ENCODE measurements at regions not wholly inside any gene's neighbourhood (a gene's known extent, or its start where the extent isn't known, plus 50 kb on each side); places are given as distances from the start of the nearest gene placed in this dataset.

DNA sequence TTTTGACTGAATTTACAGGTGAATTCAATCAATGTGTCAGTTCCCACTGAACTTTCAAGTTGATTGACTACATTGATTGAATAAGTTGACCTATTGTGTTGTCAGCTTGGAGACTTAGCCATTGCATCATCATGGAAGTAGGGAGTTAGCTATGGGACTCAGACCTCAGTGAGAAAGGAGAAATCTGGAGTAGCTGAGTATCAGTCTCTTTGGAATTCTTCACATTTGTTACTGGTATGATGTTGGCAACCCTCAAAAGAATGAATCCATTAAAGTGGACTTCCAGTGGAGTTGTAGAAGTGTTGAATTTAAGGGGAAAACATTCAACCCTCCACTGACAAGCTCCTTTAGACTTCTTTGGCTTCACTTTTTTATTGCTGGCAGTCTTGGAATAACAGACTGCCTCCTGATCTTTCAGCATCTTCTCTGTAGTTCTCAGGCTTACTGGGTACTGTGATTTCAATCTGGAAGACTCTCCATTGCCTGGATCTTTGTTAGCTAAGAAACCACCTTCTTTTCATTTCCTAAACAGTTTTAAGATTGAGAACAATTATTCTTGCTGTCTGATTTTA lies 160.3 kb upstream of the NRP1 start:
- Histone ChIP-seq H3K79me2 (ENCODE audit: insufficient read depth, low read length) (no peaks in the 10 kb centered on the region), H3K27ac (ENCODE audit: low read depth in 1 of 2, low read length in 2 of 2) (no peak overlapping the region), H4K20me1 (ENCODE audit: insufficient read depth, low read length) (no peaks in the 10 kb centered on the region), H3K27me3 (ENCODE audit: control insufficient read depth in 2 of 2, insufficient read depth in 2 of 2, low read length in 2 of 2) (no peaks in the 10 kb centered on the region), H3K4me1 (ENCODE audit: control insufficient read depth in 1 of 2, insufficient read depth in 2 of 2, low read length in 2 of 2) (no peaks in the 10 kb centered on the region), H3K9me3 (replicated peaks in 1 of 2; ENCODE audit: control insufficient read depth in 1 of 2, insufficient read depth in 1 of 2, low read length in 2 of 2) (no peaks in the 10 kb centered on the region), H3K36me3 (replicated peaks in 1 of 2; ENCODE audit: control insufficient read depth in 1 of 2, insufficient read depth in 2 of 2, low read length in 2 of 2) (no peaks in the 10 kb centered on the region), H3K4me3 (replicated peaks in 1 of 3; ENCODE audit: low read depth in 2 of 3, low read length in 3 of 3) (no peak overlapping the region), H3K4me2 (replicated peaks; ENCODE audit: extremely low read depth, low read length, poor library complexity, severe bottlenecking) (no peak overlapping the region), H3K9ac (ENCODE audit: insufficient read depth, low read length, poor library complexity, severe bottlenecking) (no peak overlapping the region), H2AFZ (ENCODE audit: insufficient read depth, low read depth, low read length, poor library complexity, severe bottlenecking) (no peak overlapping the region)
- Mint-ChIP-seq H3K9me3 (peaks cover 0 to 3% (median 0%) of the 10 kb centered on the region in 7 donors), H3K36me3 (no peaks in the 10 kb centered on the region), H3K27ac (no peak overlapping the region), H3K4me3 (no peak overlapping the region), H3K4me1 (no peaks in the 10 kb centered on the region), H3K27me3 (ENCODE audit: low read depth in 3 of 3) (peaks cover 4 to 23% (median 6%) of the 10 kb centered on the region in 3 donors)
- intact Hi-C loops (cut with micrococcal nuclease) = no loop called here
- DNase-seq = no peak
- TF ChIP-seq, protein P1, sequence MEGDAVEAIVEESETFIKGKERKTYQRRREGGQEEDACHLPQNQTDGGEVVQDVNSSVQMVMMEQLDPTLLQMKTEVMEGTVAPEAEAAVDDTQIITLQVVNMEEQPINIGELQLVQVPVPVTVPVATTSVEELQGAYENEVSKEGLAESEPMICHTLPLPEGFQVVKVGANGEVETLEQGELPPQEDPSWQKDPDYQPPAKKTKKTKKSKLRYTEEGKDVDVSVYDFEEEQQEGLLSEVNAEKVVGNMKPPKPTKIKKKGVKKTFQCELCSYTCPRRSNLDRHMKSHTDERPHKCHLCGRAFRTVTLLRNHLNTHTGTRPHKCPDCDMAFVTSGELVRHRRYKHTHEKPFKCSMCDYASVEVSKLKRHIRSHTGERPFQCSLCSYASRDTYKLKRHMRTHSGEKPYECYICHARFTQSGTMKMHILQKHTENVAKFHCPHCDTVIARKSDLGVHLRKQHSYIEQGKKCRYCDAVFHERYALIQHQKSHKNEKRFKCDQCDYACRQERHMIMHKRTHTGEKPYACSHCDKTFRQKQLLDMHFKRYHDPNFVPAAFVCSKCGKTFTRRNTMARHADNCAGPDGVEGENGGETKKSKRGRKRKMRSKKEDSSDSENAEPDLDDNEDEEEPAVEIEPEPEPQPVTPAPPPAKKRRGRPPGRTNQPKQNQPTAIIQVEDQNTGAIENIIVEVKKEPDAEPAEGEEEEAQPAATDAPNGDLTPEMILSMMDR (IDR thresholded peaks at IDR 0.05) = no peak

DNA sequence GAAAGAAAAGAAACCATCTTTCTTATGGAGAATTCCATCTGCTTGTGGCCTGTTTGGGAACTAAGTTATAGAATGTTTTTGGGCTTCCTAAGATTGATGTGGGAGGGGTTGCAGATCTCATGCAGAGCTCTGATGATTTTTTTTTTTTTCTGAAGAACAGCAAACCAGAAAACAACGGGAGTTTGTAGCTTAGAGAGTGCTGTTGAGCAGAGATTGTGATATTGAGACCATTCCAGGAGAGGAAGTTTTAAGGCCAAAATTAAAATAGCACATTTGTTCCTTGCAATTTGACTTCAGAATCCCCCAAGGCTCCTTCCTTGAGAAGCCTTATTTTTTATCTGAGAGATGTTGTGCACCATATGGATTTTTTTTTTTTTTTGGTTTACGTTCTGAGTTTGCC lies 159.5 kb upstream of the NRP1 start:
- no peaks in the 10 kb centered on the region for H3K79me2 ChIP-seq (ENCODE audit: insufficient read depth, low read length)
- no peaks in the 10 kb centered on the region for H3K4me1 ChIP-seq (ENCODE audit: control insufficient read depth in 1 of 2, insufficient read depth in 2 of 2, low read length in 2 of 2)
- no peak overlapping the region for H3K4me2 ChIP-seq (replicated peaks; ENCODE audit: extremely low read depth, low read length, poor library complexity, severe bottlenecking)
- intact Hi-C loops (cut with micrococcal nuclease) = no loop called here
- H3K9ac ChIP-seq (ENCODE audit: insufficient read depth, low read length, poor library complexity, severe bottlenecking) = no peak overlapping the region
- Mint-ChIP-seq H3K27ac (no peak overlapping the region), H3K36me3 (no peaks in the 10 kb centered on the region), H3K27me3 (ENCODE audit: low read depth in 3 of 3) (peaks cover 4 to 23% (median 9%) of the 10 kb centered on the region in 3 donors), H3K9me3 (peaks cover 0 to 5% (median 0%) of the 10 kb centered on the region in 7 donors), H3K4me1 (no peaks in the 10 kb centered on the region), H3K4me3 (no peak overlapping the region)
- no CpG with 5 or more reads among the region's 2 CpGs for WGBS (ENCODE audit: insufficient coverage)
- no peak overlapping the region for H3K4me3 ChIP-seq (replicated peaks in 1 of 3; ENCODE audit: low read depth in 2 of 3, low read length in 3 of 3)
- no peak for DNase-seq
- H4K20me1 ChIP-seq (ENCODE audit: insufficient read depth, low read length) = no peaks in the 10 kb centered on the region
- no peak overlapping the region for H3K27ac ChIP-seq (ENCODE audit: low read depth in 1 of 2, low read length in 2 of 2)
- TF ChIP-seq, protein P1 (IDR thresholded peaks at IDR 0.05) = no peak
- no peaks in the 10 kb centered on the region for H3K9me3 ChIP-seq (replicated peaks in 1 of 2; ENCODE audit: control insufficient read depth in 1 of 2, insufficient read depth in 1 of 2, low read length in 2 of 2)
- no peak overlapping the region for H2AFZ ChIP-seq (ENCODE audit: insufficient read depth, low read depth, low read length, poor library complexity, severe bottlenecking)
- no peaks in the 10 kb centered on the region for H3K36me3 ChIP-seq (replicated peaks in 1 of 2; ENCODE audit: control insufficient read depth in 1 of 2, insufficient read depth in 2 of 2, low read length in 2 of 2)
- H3K27me3 ChIP-seq (ENCODE audit: control insufficient read depth in 2 of 2, insufficient read depth in 2 of 2, low read length in 2 of 2) = no peaks in the 10 kb centered on the region

Measured in CD14-positive monocyte (primary cell).